HAP-1 (cell line): ENCODE measurements at regions not wholly inside any gene's neighbourhood (a gene's known extent, or its start where the extent isn't known, plus 50 kb on each side); places are given as distances from the start of the nearest gene placed in this dataset.

Experiments
- DNase-seq, 2 experiments: peaks; one replicate each; pipeline ENCODE4 v3.0.0-alpha.2; 2016 to 2020; ENCODE audit warnings: low spot score in 2 of 2
- H3K27me3 ChIP-seq: fragments of 250-450 bp; sonication (Bioruptor Pico); 2 replicates; pipeline ENCODE4 v1.5.1; 2020; ENCODE audit warnings: low read depth, mild to moderate bottlenecking, moderate library complexity
- H3K36me3 ChIP-seq: fragments of 250-450 bp; sonication (Bioruptor Pico); replicated peaks from 2 replicates; pipeline ENCODE4 v1.5.1; 2020; ENCODE audit warnings: mild to moderate bottlenecking
- H3K4me1 ChIP-seq: fragments of 250-450 bp; sonication (Bioruptor Pico); 2 replicates; pipeline ENCODE4 v1.5.1; 2020; ENCODE audit warnings: mild to moderate bottlenecking
- H3K4me3 ChIP-seq: fragments of 250-450 bp; sonication (Bioruptor Pico); 2 replicates; pipeline ENCODE4 v1.5.1; 2020; ENCODE audit warnings: mild to moderate bottlenecking, moderate library complexity
- H3K9me3 ChIP-seq: fragments of 250-450 bp; sonication (Bioruptor Pico); 2 replicates; pipeline ENCODE4 v1.5.1; 2020; ENCODE audit warnings: mild to moderate bottlenecking, moderate library complexity
- in situ Hi-C: fragments of 300-500 bp; cut with MboI; formaldehyde crosslinking; loops from 3 replicates; pipeline ENCODE4 v1.14.3; 2020; ENCODE audit warnings: low sequenced_read_pairs, inconsistent platforms, mixed read lengths

- Histone ChIP-seq H3K4me1 (no peaks in the 10 kb centered on the region), H3K27me3 (peaks cover 5% of the 10 kb centered on the region; the same call in 1 of the 2 replicates), H3K4me3 (no peak overlapping the region), H3K36me3 (no peaks in the 10 kb centered on the region), H3K9me3 (no peaks in the 10 kb centered on the region)
- in situ Hi-C loops, result no loop called here
- DNase-seq, result no peak
Measured at GRCh38 chr12:25728056-25728595, 175.0 kb upstream of the LMNTD1 start.

DNA sequence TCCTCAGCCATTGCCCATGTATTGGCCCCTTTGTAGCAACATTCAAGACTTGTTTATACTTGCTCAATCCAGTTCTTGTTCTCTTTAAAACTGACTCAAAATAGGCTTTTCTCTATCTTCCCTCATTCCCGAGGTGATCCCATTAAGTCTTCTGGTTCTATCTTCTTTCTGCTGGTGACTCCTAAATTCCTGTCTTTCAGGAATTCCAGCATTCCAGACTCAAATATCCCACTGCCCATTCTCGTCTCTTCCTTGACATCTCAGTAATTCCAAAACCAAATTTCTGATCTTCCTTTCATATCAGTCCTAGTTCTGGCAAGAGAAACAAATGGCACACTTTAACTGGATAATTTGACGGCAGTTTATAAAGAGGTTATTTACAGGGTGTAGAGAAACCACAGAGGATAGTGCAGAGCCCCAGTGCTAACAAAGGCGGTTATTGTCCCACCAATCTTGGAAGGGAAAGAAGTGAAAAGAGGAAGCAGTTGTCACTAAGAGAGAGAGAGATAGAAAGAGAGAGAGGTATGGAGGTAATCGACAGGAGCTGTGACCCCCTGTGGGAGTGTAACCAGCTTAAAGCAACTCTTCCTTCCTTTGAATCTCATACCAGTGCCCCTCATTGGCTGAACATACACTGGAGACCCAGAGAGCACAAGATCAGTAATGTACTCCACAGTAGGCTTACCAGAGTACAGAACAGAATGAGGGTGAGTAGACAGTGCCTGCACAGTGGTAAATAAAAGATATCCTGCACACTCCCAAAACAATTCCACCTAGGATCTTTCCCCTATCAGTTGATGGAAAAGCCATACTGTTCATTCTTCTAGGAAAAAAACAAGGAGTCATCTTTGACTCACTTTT is 177.6 kb upstream of the LMNTD1 start:
- Histone ChIP-seq H3K4me1 (no peaks in the 10 kb centered on the region), H3K36me3 (no peaks in the 10 kb centered on the region), H3K9me3 (no peaks in the 10 kb centered on the region), H3K4me3 (no peak overlapping the region), H3K27me3 (no peaks in the 10 kb centered on the region)
- in situ Hi-C loops, result no loop called here
- DNase-seq, result no peak

DNA sequence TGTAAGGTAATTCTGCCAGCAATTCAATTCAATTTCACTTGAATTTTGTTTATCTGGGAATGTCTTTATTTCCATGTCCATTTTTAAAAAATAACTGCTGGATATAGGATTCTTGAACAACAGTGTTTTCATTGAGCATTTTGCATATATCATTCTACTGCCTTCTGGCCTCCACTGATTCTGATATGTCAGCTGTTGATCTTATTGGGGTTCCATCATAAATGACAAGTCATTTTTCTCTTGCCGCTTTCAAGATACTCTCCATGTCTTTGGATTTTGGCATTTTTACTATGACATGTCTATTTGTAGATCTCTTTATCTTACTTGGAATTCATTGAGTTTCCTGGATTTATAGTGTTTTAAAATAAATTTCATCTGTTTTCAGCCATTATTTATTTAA is 180.5 kb upstream of the LMNTD1 start:
- H3K4me3 ChIP-seq, result no peak overlapping the region
- in situ Hi-C loops, result no loop called here
- no peaks in the 10 kb centered on the region for H3K4me1 ChIP-seq
- H3K36me3 ChIP-seq, result no peaks in the 10 kb centered on the region
- H3K9me3 ChIP-seq, result no peaks in the 10 kb centered on the region
- no peak for DNase-seq
- no peaks in the 10 kb centered on the region for H3K27me3 ChIP-seq

DNA sequence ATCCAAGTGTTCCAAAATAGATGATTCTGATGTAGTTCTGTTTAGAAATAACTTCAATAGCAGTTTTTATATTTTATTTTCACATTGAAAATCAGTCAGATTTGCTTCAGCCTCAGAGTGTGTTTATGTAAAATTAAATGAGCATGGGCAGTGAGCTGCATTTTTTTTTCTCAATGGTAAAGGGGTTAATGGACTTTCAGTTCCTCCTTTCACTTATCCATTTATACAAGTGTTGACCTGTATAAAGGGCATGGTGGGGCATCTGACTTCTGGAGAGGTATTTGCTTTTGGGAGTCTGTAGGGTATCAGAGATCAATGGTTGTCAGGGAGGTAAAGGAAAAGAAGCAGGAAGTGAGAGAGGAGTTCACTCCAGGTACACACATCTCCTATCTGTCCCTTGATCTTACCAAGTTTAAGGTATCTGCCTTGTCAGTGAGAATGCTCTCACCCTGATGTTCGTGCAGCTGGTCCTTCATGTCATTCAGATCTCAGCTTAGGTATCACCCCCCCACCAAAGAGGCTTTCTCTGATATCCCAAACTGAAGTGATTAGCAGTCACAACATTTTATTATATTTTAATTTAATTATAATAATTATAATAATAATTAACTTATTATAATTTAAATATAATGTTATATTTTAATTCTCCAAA is 181.6 kb upstream of the LMNTD1 start:
- no peaks in the 10 kb centered on the region for H3K36me3 ChIP-seq
- DNase-seq, result no peak
- no peaks in the 10 kb centered on the region for H3K4me1 ChIP-seq
- no peak overlapping the region for H3K4me3 ChIP-seq
- no peaks in the 10 kb centered on the region for H3K27me3 ChIP-seq
- no peaks in the 10 kb centered on the region for H3K9me3 ChIP-seq
- in situ Hi-C loops, result no loop called here

DNA sequence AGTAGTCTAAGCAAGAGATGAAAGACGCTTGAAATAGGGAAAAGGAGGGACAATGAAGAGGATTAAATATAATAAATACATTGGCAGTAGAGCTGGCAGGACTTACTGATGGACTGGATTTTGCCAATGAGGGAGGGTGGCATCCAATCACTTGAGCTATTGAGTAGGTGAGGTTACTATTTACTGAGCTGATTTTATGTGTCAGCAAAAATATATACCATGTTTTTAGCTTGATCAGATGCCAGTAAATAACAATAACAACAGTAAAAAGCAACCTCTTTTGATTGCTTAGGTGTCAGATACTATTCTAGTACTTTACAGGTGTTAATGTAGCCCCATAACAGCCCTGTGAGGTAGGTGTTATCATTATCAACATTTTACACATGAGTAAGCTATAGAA is 187.5 kb upstream of the LMNTD1 start:
- no peak for DNase-seq
- Histone ChIP-seq H3K4me3 (no peak overlapping the region), H3K4me1 (peaks cover 6% of the 10 kb centered on the region), H3K9me3 (no peaks in the 10 kb centered on the region), H3K27me3 (no peaks in the 10 kb centered on the region), H3K36me3 (no peaks in the 10 kb centered on the region)
- in situ Hi-C loops, result no loop called here

- no peaks in the 10 kb centered on the region for H3K27me3 ChIP-seq
- DNase-seq, result no peak
- H3K4me1 ChIP-seq, result peaks cover 6% of the 10 kb centered on the region
- in situ Hi-C loops, result no loop called here
- H3K4me3 ChIP-seq, result no peak overlapping the region
- no peaks in the 10 kb centered on the region for H3K9me3 ChIP-seq
- no peaks in the 10 kb centered on the region for H3K36me3 ChIP-seq
Measured at GRCh38 chr12:25741917-25742316, 188.8 kb upstream of the LMNTD1 start.

GRCh38 chr12:25743679-25744215 is 190.7 kb upstream of the LMNTD1 start:
- H3K36me3 ChIP-seq, result no peaks in the 10 kb centered on the region
- no peak for DNase-seq
- H3K4me3 ChIP-seq, result no peak overlapping the region
- H3K9me3 ChIP-seq, result no peaks in the 10 kb centered on the region
- H3K4me1 ChIP-seq, result peaks cover 6% of the 10 kb centered on the region
- no peaks in the 10 kb centered on the region for H3K27me3 ChIP-seq
- in situ Hi-C loops, result no loop called here

GRCh38 chr12:25744313-25744712 is 191.2 kb upstream of the LMNTD1 start:
- DNase-seq, result peak in 1 of 2 experiments; percentile 24
- peaks cover 6% of the 10 kb centered on the region for H3K4me1 ChIP-seq
- in situ Hi-C loops, result no loop called here
- H3K27me3 ChIP-seq, result no peaks in the 10 kb centered on the region
- no peaks in the 10 kb centered on the region for H3K9me3 ChIP-seq
- H3K36me3 ChIP-seq, result no peaks in the 10 kb centered on the region
- no peak overlapping the region for H3K4me3 ChIP-seq

DNA sequence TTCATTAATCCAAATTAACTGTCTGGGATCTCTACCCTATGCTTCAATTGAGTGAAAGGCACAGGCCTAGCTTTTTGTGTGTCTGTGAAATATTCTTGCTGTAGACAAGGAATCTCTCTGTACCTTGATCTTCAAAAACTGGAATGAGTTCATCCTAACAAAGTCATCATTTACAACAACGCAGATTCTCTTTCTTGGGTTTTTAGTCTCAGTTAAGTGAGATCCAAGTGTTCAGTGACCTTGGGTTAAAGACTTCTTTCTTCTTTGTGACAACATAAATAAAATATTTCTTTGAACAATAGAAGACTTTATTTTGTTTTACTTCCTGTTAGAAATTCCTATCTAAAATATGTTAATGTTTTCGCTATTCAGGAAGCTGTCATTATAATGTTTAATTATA is 192.2 kb upstream of the LMNTD1 start:
- Histone ChIP-seq H3K9me3 (no peaks in the 10 kb centered on the region), H3K4me1 (peaks cover 6% of the 10 kb centered on the region), H3K36me3 (no peaks in the 10 kb centered on the region), H3K27me3 (0 out of 2 replicates have a peak, but pooled peaks cover 2% of the 10 kb centered on the region), H3K4me3 (no peak overlapping the region)
- in situ Hi-C loops, result no loop called here
- no peak for DNase-seq

DNA sequence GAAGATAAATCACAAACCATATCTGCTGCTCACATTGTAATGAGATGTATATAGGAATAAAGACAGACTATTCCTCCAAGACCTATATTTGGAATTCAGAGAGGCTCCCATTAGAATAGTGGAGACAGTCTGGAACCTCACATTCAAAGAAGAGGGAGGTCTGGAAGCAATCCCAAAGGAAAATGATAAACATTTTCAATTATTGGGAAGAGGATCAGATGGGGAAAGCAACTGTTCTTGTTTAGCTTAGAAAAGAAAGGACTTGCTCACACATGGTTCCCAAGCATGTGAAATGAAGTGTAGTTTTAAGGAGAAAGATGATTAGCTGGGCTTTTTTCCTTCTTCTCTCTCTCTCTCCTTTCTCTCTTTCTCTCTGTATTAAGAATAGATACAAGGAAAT is 193.0 kb upstream of the LMNTD1 start:
- no peak for DNase-seq
- Histone ChIP-seq H3K9me3 (no peaks in the 10 kb centered on the region), H3K4me1 (peaks cover 6% of the 10 kb centered on the region), H3K27me3 (0 out of 2 replicates have a peak, but pooled peaks cover 2% of the 10 kb centered on the region), H3K4me3 (no peak overlapping the region), H3K36me3 (no peaks in the 10 kb centered on the region)
- in situ Hi-C loops, result no loop called here

- in situ Hi-C loops, result no loop called here
- DNase-seq, result no peak
- H3K27me3 ChIP-seq, result 0 out of 2 replicates have a peak, but pooled peaks cover 2% of the 10 kb centered on the region
- H3K4me3 ChIP-seq, result no peak overlapping the region
- no peaks in the 10 kb centered on the region for H3K4me1 ChIP-seq
- no peaks in the 10 kb centered on the region for H3K9me3 ChIP-seq
- no peaks in the 10 kb centered on the region for H3K36me3 ChIP-seq
Measured at GRCh38 chr12:25752710-25753309, 199.7 kb upstream of the LMNTD1 start.

GRCh38 chr12:25755136-25755970 is 202.3 kb upstream of the LMNTD1 start:
- Histone ChIP-seq H3K36me3 (no peaks in the 10 kb centered on the region), H3K27me3 (no peaks in the 10 kb centered on the region), H3K4me3 (no peak overlapping the region), H3K4me1 (no peaks in the 10 kb centered on the region), H3K9me3 (no peaks in the 10 kb centered on the region)
- in situ Hi-C loops, result no loop called here
- DNase-seq, result no peak

DNA sequence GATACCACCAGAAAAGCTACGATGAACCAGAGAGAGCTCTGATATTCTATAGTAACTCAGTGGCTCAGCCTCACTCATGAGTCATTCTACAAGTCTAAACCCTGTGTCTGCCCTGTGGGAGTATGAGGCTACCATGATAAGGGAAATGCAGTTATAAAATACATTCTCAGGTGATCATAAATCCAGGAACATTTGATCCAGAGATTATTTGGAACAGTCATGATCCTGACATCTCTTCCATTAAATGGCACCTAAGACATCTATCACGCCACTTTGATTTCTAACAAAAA is 202.6 kb upstream of the RASSF8 start:
- in situ Hi-C loops, result no loop called here
- Histone ChIP-seq H3K27me3 (no peaks in the 10 kb centered on the region), H3K36me3 (no peaks in the 10 kb centered on the region), H3K9me3 (no peaks in the 10 kb centered on the region), H3K4me1 (no peaks in the 10 kb centered on the region), H3K4me3 (no peak overlapping the region)
- no peak for DNase-seq
